Suprapubic skin (tissue), 4 donors: ENCODE measurements at regions not wholly inside any gene's neighbourhood (a gene's known extent, or its start where the extent isn't known, plus 50 kb on each side); places are given as distances from the start of the nearest gene placed in this dataset.

Experiments used
- DNase-seq, 2 donors: peaks; one replicate each; pipeline ENCODE4 v3.0.0-alpha.2; 2019; ENCODE audit warnings: low spot score in 2 of 2
- H3K27ac ChIP-seq: fragments of 200-600 bp; sonication (generic); one replicate; pipeline ENCODE4 v1.5.1; 2019
- H3K27me3 ChIP-seq: fragments of 200-600 bp; sonication (generic); one replicate; pipeline ENCODE4 v1.5.1; 2019
- H3K36me3 ChIP-seq: fragments of 200-600 bp; sonication (generic); one replicate; pipeline ENCODE4 v1.5.1; 2019
- H3K4me1 ChIP-seq: fragments of 200-600 bp; sonication (generic); one replicate; pipeline ENCODE4 v1.5.1; 2019
- H3K4me3 ChIP-seq: fragments of 200-600 bp; sonication (generic); one replicate; pipeline ENCODE4 v1.5.1; 2019; ENCODE audit warnings: mild to moderate bottlenecking
- H3K9me3 ChIP-seq: fragments of 200-600 bp; sonication (generic); one replicate; pipeline ENCODE4 v1.5.1; 2019
- CTCF ChIP-seq, 2 donors: fragments of 200-600 bp in 1 of 2; fragments of 450-650 bp in 1 of 2; sonication (generic) in 1 of 2; IDR thresholded peaks; one replicate each; pipeline ENCODE4 v1.5.1; 2016 to 2019; ENCODE audit warnings: antibody characterized with exemption in 2 of 2, mild to moderate bottlenecking in 1 of 2, moderate library complexity in 1 of 2
- EP300 ChIP-seq: sonication (generic); formaldehyde crosslinking; IDR thresholded peaks from one replicate; pipeline ENCODE4 v1.6.1; 2017; ENCODE audit warnings: antibody characterized with exemption
- POLR2A ChIP-seq, 2 donors: fragments of 450-650 bp; IDR thresholded peaks; one replicate each; pipeline ENCODE4 v1.6.1; 2017; ENCODE audit warnings: antibody characterized with exemption in 2 of 2, mild to moderate bottlenecking in 2 of 2, moderate library complexity in 2 of 2
- POLR2AphosphoS5 ChIP-seq, 3 donors: sonication (generic); formaldehyde crosslinking; IDR thresholded peaks; one replicate each; pipeline ENCODE4 v1.6.1; 2017; ENCODE audit warnings: antibody characterized with exemption in 3 of 3
- WGBS: methylation state at CpG from one replicate; pipeline ENCODE4 v1.1.5; 2018; 5-methylcytosine and 5-hydroxymethylcytosine counted together

GRCh38 chr20:60339738-60340137 lies 381.5 kb downstream of the CDH26 start:
- no peak for DNase-seq
- H3K4me3 ChIP-seq: no peak overlapping the region
- H3K4me1 ChIP-seq: no peaks in the 10 kb centered on the region
- H3K9me3 ChIP-seq: no peaks in the 10 kb centered on the region
- TF ChIP-seq POLR2AphosphoS5 (IDR thresholded peaks at IDR 0.05) (no peak), EP300 (no peak), CTCF (IDR thresholded peaks at IDR 0.05) (no peak), POLR2A (IDR thresholded peaks at IDR 0.05) (no peak)
- H3K36me3 ChIP-seq: no peaks in the 10 kb centered on the region
- 78% methylated on average over 6 of the region's 6 CpGs for WGBS
- H3K27ac ChIP-seq: no peak overlapping the region
- H3K27me3 ChIP-seq: no peaks in the 10 kb centered on the region

- TF ChIP-seq POLR2A (IDR thresholded peaks at IDR 0.05): no peak
- TF ChIP-seq CTCF (IDR thresholded peaks at IDR 0.05): no peak
- TF ChIP-seq POLR2AphosphoS5 (IDR thresholded peaks at IDR 0.05): no peak
- TF ChIP-seq EP300: no peak
- H3K4me3 ChIP-seq: no peak overlapping the region
- 89% methylated on average over 1 of the region's 4 CpGs for WGBS
- no peaks in the 10 kb centered on the region for H3K4me1 ChIP-seq
- H3K27ac ChIP-seq: no peak overlapping the region
- H3K36me3 ChIP-seq: no peaks in the 10 kb centered on the region
- no peaks in the 10 kb centered on the region for H3K27me3 ChIP-seq
- DNase-seq: no peak
- no peaks in the 10 kb centered on the region for H3K9me3 ChIP-seq
Observed at GRCh38 chr20:60340232-60340631, 382.0 kb downstream of the CDH26 start.

GRCh38 chr20:60341062-60341461 lies 382.8 kb downstream of the CDH26 start:
- H3K9me3 ChIP-seq: no peaks in the 10 kb centered on the region
- H3K4me1 ChIP-seq: no peaks in the 10 kb centered on the region
- H3K27ac ChIP-seq: no peak overlapping the region
- WGBS: 83% methylated on average over 7 of the region's 7 CpGs
- no peaks in the 10 kb centered on the region for H3K27me3 ChIP-seq
- TF ChIP-seq POLR2AphosphoS5 (IDR thresholded peaks at IDR 0.05) (no peak), CTCF (IDR thresholded peaks at IDR 0.05) (no peak), POLR2A (IDR thresholded peaks at IDR 0.05) (no peak), EP300 (no peak)
- H3K36me3 ChIP-seq: no peaks in the 10 kb centered on the region
- no peak for DNase-seq
- H3K4me3 ChIP-seq: no peak overlapping the region

GRCh38 chr20:60345106-60345505 lies 386.9 kb downstream of the CDH26 start:
- H3K27ac ChIP-seq: no peak overlapping the region
- TF ChIP-seq POLR2A (IDR thresholded peaks at IDR 0.05) (no peak), POLR2AphosphoS5 (IDR thresholded peaks at IDR 0.05) (no peak), EP300 (no peak), CTCF (IDR thresholded peaks at IDR 0.05) (no peak)
- H3K36me3 ChIP-seq: no peaks in the 10 kb centered on the region
- WGBS: 56% methylated on average over 3 of the region's 5 CpGs
- H3K9me3 ChIP-seq: no peaks in the 10 kb centered on the region
- no peaks in the 10 kb centered on the region for H3K4me1 ChIP-seq
- no peak for DNase-seq
- H3K27me3 ChIP-seq: no peaks in the 10 kb centered on the region
- no peak overlapping the region for H3K4me3 ChIP-seq

- TF ChIP-seq POLR2AphosphoS5 (IDR thresholded peaks at IDR 0.05) (no peak), EP300 (no peak), CTCF (IDR thresholded peaks at IDR 0.05) (no peak), POLR2A (IDR thresholded peaks at IDR 0.05) (no peak)
- Histone ChIP-seq H3K27me3 (no peaks in the 10 kb centered on the region), H3K27ac (no peak overlapping the region), H3K9me3 (no peaks in the 10 kb centered on the region), H3K4me1 (no peaks in the 10 kb centered on the region), H3K36me3 (no peaks in the 10 kb centered on the region), H3K4me3 (no peak overlapping the region)
- DNase-seq: no peak
- 88% methylated on average over 11 of the region's 11 CpGs for WGBS
Observed at GRCh38 chr20:60349418-60349817, 391.2 kb downstream of the CDH26 start.
